Stimulated activated naive CD4-positive, alpha-beta T cell treated with Interleukin-2 at 50 U/mL for 16 hours (primary cell): ENCODE measurements at regions not wholly inside any gene's neighbourhood (a gene's known extent, or its start where the extent isn't known, plus 50 kb on each side); places are given as distances from the start of the nearest gene placed in this dataset.
"Not testable (repeated sequence)": the region's sequence is repeated elsewhere in the genome, so short reads cannot be mapped to it uniquely, and the experiment has no call there.

Experiments
- DNase-seq: peaks from one replicate; lab custom pipeline; 2025; lab: John Stamatoyannopoulos, UW

DNA sequence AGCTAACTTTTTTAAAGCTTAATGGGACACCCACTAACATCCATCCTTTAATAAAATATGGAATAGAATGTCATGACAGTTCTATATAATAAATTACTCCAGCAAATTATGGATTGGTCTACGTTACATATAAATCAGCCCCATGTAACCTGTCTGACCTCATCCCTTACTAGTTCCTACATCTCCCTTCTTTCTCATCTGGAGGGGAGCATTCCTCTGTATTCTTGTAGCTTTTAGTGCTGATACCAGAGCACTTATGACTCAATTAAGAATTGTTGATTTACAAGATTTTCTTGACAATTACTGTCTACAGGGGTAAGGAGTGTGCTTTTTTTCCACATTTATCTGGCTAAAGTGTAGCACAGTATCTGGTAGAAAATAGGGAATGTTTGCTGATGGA is 523.7 kb downstream of the FAM181B start:
- DNase-seq, result no peak

DNA sequence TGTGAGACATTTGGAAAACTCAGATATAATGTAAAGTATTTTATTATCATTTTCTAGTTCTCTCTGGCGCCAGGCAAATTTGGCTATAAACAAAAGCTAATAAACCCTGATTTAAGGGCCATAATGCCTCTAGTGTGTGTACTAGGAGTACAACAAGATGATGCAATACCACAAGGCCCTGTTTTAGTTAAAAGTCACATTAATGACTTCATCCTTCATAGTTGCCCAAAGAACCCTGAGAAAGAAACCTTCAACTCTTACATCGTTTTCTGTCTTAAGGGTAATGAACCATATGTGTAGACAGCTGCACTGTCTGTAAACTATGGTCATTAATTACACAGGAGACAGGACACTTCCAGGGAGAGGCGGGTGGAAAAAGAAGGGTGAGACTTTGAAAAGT is 538.4 kb downstream of the FAM181B start:
- DNase-seq, result no peak

DNA sequence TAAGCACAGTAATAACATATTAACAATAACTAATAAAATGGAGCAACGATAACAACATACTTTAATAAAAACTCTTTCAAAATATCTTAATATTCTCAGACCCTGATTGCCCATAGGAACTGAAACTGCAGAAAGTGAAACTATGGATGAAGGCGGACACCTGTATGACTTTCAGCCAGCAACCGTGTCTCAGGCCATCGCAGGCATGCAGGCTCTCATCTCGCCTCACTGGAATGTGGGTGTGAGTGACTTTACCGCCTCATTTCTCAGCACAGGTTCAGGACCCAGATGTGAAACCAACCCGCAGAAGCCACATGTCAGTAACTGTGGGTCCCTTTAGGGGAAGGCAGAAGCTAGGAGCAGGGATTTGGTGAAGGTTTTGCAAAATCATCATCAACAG is 539.1 kb downstream of the FAM181B start:
- no peak for DNase-seq

DNA sequence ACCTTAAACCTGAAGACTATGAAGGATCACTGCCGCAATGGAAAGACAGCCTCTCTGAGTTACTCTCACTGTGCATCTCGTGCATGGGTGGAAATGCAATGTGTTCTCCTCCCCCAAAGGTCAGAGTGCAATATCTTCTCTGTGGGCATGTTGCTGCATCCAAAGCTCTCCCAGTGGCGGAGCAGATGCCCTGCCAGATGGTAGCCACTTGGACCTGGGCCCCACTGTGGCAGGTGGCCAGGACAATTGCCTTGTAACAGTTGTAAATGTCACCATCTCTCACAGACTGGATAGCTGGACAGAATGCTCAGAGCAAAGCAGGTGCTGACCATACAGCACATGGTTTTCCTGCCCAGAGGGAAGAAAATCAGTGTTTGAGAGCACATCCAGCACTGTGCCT is 542.0 kb downstream of the FAM181B start:
- DNase-seq, result no peak

DNA sequence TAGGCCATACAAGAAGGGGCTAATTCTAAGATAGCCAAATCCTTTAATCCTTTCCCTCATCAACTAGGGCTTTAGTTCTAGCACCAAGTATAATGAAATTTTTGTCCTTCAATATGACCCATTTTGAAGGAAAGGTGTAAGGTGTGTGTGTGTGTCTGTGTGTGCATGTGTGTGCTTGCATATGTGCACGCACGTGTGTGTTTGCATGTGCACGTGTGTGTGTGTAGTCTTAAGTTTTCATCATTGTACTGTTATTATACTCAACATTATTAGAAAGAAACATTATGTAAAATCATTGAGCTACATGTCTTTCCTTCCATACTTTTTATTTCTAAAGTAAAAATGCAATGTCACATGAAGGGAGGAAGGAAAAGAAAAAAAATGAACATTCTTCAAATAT is 547.7 kb downstream of the FAM181B start:
- DNase-seq, result no peak

DNA sequence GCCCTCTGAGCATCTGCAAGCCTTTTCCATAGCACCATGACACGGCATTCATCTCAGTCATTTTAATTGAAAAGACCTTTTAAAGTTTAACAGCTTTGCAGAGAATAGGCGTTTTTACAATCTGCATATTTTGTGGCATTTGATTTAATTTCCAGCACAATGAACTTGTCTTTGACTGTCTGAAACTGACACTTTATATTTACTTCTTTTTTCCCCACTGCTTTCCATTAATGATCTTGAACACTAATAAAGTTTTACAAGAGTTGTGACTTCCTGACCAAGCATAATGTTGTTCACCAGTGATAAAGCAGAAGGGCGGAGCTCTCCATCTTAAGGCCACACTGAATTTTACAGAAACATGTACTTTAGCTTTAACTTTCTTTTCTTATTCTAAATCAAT is 548.7 kb downstream of the FAM181B start:
- DNase-seq, result no peak

DNA sequence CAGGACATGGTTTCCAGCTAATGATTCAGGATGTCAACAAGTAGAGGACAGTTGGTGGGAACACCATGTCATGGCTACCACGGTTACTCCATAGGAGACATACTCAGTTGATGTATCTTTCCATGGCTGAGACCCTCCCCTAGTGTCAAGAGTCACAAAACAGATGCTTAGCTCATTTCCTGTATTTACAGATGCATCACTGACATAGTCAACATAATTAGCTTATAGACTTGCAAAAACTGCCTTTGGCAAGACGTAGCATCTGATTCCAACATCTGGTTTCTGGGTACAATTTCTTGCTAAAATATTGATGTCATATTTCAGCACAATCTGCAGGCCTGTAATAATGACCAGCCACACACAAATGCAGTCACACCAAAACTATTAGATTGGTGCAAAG is 550.3 kb downstream of the FAM181B start:
- DNase-seq, result no peak

DNA sequence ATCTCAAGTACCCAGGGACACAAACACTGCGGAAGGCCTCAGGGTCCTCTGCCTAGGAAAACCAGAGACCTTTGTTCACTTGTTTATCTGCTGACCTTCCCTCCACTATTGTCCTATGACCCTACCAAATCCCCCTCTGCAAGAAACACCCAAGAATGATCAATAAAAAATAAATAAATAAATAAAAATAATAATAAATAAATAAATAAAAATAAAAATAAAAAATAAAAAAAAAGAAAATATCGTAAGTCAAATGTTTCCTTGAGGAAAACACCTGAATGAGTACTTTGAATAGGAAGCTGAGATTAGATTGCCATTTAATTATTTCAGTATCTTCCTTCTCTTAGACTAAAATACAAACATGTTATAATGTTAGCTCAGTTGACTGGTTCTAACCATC is 551.0 kb downstream of the FAM181B start:
- not testable (repeated sequence) for DNase-seq

DNA sequence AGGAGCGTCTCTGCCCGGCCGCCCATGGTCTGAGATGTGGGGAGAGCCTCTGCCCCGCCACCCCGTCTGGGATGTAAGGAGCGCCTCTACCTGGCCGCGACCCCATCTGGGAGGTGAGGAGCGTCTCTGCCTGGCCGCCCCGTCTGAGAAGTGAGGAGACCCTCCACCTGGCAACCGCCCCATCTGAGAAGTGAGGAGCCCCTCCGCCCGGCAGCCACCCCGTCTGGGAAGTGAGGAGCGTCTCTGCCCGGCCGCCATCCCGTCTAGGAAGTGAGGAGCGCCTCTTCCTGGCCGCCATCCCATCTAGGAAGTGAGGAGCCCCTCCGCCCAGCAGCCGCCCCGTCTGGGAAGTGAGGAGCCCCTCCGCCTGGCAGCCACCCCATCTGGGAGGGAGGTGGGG is 551.9 kb downstream of the FAM181B start:
- DNase-seq, result not testable (repeated sequence)

DNA sequence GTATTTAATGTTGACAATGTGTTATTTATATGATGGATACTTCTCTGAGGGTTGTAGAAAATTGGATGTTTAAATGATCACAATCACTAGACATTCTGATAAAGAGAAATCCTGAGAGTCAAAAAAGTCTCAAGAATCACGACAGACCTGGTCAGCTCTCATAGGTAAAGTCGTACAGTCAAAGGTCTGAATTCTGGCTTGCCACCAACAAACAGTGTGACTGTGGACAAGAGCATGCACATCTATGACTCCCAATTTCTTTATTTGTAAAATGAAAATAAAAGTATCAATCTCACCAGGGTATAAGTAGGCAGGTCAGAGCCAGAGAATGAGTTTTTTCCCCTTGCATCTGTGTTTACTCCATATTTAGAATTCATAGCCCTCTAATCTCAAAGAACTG is 556.7 kb downstream of the FAM181B start:
- no peak for DNase-seq

DNA sequence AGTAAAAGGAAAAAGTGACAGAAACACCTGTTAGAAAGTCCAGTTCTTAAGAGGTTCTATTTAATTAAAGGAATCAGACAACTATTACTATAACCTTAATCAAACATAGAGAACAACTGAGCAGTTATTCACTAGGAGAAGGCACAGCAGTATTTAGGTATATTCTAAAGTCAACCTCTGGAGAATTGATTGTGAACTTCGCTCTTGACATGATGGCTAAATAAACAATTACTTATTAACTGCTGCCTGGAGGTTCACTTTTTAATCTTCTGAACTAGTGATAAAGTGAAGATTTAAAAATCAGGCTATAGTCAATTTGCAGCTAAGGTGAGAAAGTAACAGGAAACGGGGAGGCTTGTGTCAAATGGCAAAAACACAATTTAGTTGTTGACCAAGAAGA is 557.3 kb downstream of the FAM181B start:
- DNase-seq, result no peak

DNA sequence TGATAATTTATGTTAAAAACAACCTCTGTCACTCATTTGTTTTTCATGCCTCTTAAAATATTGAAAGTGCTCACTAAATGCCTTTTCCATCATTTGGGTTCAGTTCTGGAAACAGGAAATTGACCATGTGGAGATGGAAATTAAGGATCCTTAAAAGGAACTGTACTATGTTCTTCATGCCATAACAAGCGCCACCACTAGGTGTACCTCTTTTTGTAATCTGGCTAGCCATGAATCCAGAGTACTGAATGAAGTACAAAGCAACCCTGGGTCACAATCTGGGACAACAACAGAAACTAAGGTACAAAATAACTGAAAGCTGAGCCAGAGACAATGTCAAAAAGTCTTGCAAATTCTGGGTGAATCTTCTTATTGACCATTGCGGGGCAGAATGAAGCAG is 559.1 kb downstream of the FAM181B start:
- DNase-seq, result no peak

DNA sequence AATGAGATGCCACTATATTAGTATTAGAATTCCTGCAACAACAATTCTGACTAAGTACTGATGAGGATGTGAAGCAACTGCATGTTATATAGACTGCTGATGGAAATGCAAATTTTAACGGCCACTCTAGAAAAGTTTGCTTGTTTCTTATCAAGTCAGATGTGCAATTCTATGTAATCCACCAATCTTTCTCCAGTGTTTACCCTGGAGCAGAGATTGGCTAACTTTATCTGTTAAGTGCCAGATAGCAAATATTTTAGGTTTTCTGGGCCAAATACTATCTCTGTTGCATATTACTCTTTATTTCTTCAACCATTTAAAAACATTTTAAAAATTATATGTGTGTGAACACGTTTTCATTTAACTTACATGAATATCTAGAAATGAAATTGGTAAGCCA is 586.9 kb downstream of the FAM181B start:
- DNase-seq, result no peak

DNA sequence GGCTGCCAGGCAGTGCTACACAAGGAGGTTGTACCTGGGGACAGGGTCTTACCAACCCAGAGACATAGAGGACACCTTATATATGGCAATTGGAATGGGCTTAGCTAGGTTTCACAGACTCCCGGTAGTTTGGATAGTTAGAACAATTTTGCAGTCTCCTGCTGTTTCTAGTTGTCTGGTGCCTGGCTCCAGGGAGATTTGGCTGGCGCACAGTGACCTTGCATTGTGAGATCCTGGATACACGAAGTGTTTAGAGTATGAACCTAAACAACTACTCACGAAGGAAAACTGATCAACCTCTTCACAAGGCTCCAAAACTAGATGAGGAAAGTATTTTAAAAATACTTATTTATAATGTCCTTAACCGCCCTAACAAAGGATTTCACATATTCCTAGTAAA is 614.7 kb downstream of the FAM181B start:
- DNase-seq, result no peak

DNA sequence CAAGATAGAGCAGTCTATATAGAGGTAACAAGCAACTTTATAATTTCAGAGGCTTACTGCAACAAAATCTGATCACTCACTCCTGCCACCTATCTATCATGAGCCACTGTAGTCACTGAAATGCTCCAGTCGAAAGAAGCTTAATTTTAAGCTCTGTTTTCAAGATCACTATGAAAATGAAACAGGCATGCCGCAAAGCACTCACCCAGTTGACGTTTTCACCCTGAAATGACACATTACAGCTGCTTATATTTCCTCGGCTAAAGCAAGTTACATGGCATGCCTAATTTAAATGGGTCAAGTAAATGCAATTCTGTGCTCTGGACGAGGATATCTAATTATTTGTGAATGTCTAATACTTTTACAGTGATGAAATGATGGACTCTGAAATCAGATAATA is 616.3 kb downstream of the FAM181B start:
- DNase-seq, result no peak

DNA sequence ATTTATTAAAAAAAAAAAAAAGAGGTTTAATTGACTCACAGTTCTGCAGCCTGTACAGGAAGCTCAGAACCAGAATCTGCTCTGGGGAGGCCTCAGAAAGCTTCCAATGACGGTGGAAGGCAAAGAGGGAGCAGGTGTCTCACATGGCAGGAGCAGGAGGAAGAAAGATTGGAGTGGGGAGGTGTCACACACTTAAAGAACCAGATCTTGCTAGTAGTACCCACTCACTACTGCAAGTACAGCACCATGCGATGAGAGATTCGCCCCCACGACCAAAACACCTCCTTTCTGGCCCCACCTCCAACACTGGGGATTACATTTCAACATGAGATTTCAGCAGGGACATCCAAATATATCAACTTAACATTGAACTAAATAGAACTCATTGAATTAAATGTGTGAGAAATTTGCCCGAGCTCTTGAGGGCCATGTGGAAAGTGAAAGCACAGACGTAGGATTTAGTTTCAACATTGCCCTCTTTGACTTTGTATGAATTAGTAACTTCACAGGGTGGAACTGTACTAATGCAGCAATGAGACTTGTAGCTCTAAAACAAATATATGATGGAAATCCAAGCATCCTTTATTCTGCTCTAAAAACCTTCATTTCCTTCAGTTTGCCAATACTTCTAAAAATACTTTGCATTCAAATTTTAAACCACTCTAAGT is 628.2 kb downstream of the FAM181B start:
- DNase-seq, result no peak

DNA sequence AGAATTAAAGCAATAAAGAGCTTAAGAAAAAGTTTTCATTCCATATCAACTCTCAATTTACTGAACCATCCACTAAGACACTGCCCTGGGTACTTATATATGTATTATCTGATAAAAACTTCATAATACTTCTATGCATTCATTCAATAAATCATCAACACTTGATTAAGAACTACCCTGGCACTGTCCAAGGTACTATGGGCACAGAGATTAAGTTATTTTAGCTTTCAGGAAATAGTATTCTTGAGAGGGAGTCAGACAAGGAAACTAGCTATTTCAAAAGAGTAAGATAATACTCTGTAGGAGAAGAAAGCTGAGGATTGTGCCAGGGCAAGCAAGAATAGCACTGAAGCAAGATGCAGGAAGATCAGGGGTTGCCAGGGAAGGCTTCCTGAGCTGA is 640.8 kb downstream of the FAM181B start:
- DNase-seq, result no peak

DNA sequence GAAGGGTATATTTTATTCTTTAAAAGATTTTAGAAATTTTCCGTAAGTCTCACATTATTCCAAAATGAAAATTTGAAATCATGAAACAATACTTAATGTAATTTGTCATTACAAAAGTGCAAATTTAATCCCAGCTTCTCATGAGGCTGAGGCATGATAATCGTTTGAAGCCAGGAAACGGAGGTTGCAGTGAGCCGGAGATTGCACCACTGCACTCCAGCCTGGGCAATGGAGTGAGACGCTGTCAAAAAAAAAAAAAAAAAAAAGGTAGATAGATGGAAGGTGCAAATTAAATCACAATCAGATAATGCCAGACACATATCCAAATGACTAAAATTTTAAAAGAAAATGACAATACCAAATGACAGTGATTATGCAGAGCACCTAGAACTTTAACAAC is 644.2 kb downstream of the FAM181B start:
- DNase-seq, result no peak

DNA sequence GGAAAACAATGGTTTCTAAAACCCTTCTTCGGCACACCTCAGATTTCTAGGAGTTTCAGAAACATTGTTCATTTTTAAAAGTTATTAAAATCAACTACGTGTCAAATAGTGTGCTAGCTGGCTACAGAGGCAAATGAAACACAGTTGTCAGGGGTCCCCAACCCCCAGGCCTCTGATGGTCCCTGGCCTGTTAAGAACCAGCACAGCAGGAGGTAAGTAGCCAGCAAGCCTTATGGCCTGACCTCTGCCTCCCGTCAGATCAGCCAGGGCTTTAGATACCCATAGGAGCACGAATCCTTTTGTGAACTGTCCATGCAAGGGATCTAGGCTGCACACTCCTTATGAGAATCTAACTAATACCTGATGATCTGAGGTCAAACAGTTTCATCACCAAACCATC is 648.2 kb downstream of the FAM181B start:
- DNase-seq, result no peak

DNA sequence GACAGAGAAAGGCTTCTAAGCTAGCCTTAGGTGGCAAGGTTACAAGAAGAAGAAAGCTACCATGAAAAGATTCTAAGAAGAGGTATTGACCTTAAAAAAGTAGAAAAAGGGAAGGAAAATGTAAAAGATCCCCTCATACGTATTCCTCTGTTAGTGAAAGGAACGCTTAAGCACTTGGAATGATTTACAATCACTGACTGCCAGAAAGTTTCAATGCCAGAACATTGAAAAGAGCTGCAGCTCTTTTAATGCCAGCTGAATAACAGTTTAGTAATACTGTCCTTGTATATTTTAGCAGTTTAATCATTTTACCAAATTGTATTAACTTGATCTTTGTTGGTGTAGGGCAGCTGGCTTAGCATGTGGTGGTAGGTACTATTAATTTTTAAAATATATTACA is 650.7 kb downstream of the FAM181B start:
- DNase-seq, result no peak

DNA sequence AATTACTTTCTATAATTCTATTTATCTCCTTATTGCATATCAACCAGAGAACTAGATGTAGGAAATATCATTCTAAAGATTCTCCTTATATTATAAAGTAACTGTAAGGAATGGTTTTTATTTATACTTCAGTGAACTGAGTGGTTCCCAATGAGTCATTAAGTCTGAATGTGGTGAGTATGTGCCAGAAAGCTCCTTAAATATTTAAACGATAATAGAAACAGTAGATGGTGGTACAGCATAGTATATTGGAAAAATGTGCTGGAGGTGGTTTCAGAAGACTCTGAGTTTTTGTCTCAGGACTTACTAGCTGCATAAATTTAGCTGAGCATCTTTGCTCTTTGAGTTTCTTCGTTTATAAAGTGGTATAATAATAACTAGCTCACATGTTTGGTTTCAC is 653.5 kb downstream of the FAM181B start:
- no peak for DNase-seq

DNA sequence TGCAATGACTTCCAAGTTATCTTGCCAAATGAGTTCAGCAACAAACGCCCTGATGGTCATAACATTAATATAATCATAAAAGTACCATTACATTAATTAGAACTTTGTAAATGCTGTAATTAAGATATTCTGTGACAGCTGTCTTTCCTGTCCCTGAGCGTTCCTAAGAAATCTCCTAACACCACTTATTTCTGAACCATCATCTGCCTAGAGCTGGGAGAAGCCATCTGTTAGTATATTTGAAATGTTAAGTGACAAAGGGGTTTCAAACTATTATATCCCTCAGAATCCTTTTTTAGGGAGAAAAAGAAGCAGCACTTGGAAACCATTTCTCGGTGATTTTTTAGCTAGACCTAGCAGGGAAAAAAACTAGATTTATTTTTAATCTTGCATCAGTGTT is 657.5 kb downstream of the FAM181B start:
- no peak for DNase-seq

DNA sequence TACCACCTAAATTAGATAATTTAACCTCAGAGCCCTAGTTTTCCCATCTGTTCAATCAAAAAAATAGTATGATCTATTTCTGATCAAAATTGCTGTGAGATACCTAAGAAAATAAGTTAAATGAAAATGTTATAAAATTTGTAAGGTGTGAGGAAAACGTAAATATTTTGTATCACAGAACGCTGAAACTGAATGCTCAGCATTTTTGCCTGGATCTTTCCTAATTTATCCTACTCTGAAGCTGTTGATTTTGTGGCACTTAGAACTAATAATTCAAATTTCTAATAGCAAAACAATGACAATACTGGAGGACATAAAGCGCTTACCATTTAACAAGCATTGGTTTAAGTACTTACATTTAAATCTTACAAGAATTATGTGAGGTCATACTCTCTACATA is 674.2 kb downstream of the FAM181B start:
- no peak for DNase-seq

DNA sequence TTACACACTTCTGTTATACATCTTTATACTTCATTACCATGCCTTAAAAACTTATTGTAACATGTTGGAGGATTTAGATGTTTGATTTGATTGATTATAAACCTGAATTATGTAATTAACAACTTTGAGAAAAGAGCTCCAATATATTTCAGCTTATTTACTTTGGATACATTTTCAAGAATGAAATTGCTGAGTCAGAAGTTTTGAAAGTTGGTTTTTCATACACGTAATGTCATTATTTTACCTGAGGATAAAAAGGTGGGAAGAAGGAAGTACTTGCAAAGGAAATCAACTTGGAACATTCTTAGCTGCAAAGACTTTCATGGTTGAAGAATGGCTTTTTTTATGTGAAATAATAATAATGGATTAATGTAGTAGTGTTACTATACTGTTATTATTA is 677.2 kb downstream of the FAM181B start:
- DNase-seq, result no peak

DNA sequence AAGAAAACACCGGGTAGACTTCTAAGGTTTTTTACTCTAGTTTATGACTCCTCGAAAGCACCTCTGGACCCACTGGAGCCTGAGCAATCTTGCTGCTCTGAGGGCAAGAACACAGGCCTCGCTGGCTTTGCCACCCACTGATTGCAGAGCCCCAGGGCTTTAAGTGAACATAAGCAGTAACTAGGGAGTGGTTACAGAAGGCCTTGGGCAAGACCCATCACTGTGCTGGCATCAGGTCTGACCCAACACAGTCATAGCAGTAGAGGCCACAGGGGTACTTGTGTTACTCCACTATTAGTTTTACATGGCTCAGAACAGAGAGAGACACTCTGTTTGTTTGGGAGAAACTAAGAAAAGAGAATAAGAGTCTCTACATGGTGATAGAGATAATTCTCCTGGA is 684.5 kb downstream of the FAM181B start:
- no peak for DNase-seq
